H1 (cell line): ENCODE measurements at regions not wholly inside any gene's neighbourhood (a gene's known extent, or its start where the extent isn't known, plus 50 kb on each side); places are given as distances from the start of the nearest gene placed in this dataset.

Source experiments
- CTCF ChIA-PET: fragments of 300-600 bp; sonication (Branson Sonifier 250); formaldehyde crosslinking; loops from one replicate; lab custom pipeline; 2021; ENCODE audit not compliant: partially characterized antibody; lab: Charles Lee
- POLR2A ChIA-PET: fragments of 300-600 bp; sonication (Branson Sonifier 250); formaldehyde crosslinking; loops from one replicate; lab custom pipeline; 2021; ENCODE audit warnings: inconsistent platforms; ENCODE audit not compliant: partially characterized antibody; lab: Charles Lee
- DNase-seq, 2 experiments: peaks; one replicate each; pipeline versions ENCODE4 v3.0.0 to v3.0.0-alpha.2; 2010 to 2022; ENCODE audit warnings: low spot score in 2 of 2, low read depth in 1 of 2, mixed read lengths in 1 of 2
- FAIRE-seq: peaks from 2 replicates; lab custom pipeline; 2011; peaks lifted over from hg19 to GRCh38; lab: Jason Lieb, UNC
- H2AFZ ChIP-seq: 2 replicates; pipeline ENCODE4 v1.8.1; 2012; ENCODE audit warnings: low read length, inconsistent platforms
- H2AK5ac ChIP-seq: 2 replicates; pipeline ENCODE4 v1.6.1; 2013; ENCODE audit warnings: low read depth, low read length
- H2BK120ac ChIP-seq: replicated peaks from 2 replicates; pipeline ENCODE3; 2013; ENCODE audit warnings: low read depth, low read length, inconsistent platforms
- H2BK12ac ChIP-seq: 2 replicates; pipeline ENCODE4 v1.6.1; 2013; ENCODE audit warnings: low read depth, low read length
- H2BK15ac ChIP-seq: 2 replicates; pipeline ENCODE4 v1.6.1; 2013; ENCODE audit warnings: low read length
- H2BK20ac ChIP-seq: 2 replicates; pipeline ENCODE4 v1.6.1; 2013; ENCODE audit warnings: low read length
- H2BK5ac ChIP-seq: 2 replicates; pipeline ENCODE4 v1.6.1; 2013; ENCODE audit warnings: low read depth, low read length
- H3K14ac ChIP-seq: 2 replicates; pipeline ENCODE4 v1.6.1; 2013; ENCODE audit warnings: inconsistent platforms; ENCODE audit not compliant: insufficient read length
- H3K18ac ChIP-seq: 2 replicates; pipeline ENCODE4 v1.6.1; 2013; ENCODE audit warnings: low read length; ENCODE audit errors: extremely low read depth
- H3K23ac ChIP-seq: 2 replicates; pipeline ENCODE4 v1.6.1; 2013; ENCODE audit warnings: inconsistent platforms; ENCODE audit not compliant: insufficient read length
- H3K23me2 ChIP-seq: 2 replicates; pipeline ENCODE4 v1.6.1; 2013; ENCODE audit warnings: low read depth, low read length
- H3K27ac ChIP-seq: 2 replicates; pipeline ENCODE4 v1.6.1; 2011; ENCODE audit warnings: low read depth, low read length, inconsistent platforms
- H3K27me3 ChIP-seq, 4 experiments: replicated peaks in 1 of 4; 1 replicate in 1 of 4; 2 replicates in 3 of 4; pipeline versions ENCODE4 v1.6.1 to v1.8.1; 2011 to 2013; ENCODE audit warnings: low read length in 3 of 4, mild to moderate bottlenecking in 3 of 4, inconsistent platforms in 2 of 4, mixed read lengths in 2 of 4, moderate library complexity in 1 of 4; ENCODE audit not compliant: control insufficient read depth in 3 of 4, insufficient read depth in 3 of 4; ENCODE audit errors: extremely low read depth in 1 of 4
- H3K36me3 ChIP-seq, 4 experiments: 2 replicates each; pipeline versions ENCODE4 v1.6.1 to v1.8.1; 2011 to 2013; ENCODE audit warnings: mild to moderate bottlenecking in 4 of 4, low read length in 3 of 4, moderate library complexity in 2 of 4, control low read depth in 1 of 4, inconsistent platforms in 1 of 4; ENCODE audit not compliant: insufficient read depth in 4 of 4, control insufficient read depth in 2 of 4
- H3K4ac ChIP-seq: replicated peaks from 2 replicates; pipeline ENCODE3; 2013; ENCODE audit warnings: low read length, low read depth, mixed read lengths, inconsistent platforms; ENCODE audit not compliant: insufficient read length
- H3K4me1 ChIP-seq, 4 experiments: replicated peaks in 1 of 4; 1 replicate in 1 of 4; 2 replicates in 3 of 4; pipeline versions ENCODE4 v1.6.1 to v1.8.1; 2011 to 2013; ENCODE audit warnings: low read length in 3 of 4, inconsistent platforms in 2 of 4, mixed read lengths in 1 of 4; ENCODE audit not compliant: insufficient read depth in 4 of 4, control insufficient read depth in 3 of 4
- H3K4me2 ChIP-seq, 2 experiments: 2 replicates each; pipeline versions ENCODE4 v1.6.1 to v1.8.1; 2011 to 2013; ENCODE audit warnings: low read depth in 2 of 2, low read length in 2 of 2, control low read depth in 1 of 2, inconsistent platforms in 1 of 2, mild to moderate bottlenecking in 1 of 2; ENCODE audit not compliant: insufficient read depth in 1 of 2
- H3K4me3 ChIP-seq, 4 experiments: fragments of 200-600, 300-600 bp in 1 of 4; sonication (generic), shearing (Covaris generic), sonication (Bioruptor Twin) in 1 of 4; 2 replicates each; pipeline versions ENCODE4 v1.5.1 to v1.8.1; 2011 to 2016; ENCODE audit warnings: low read length in 4 of 4, low read depth in 3 of 4, control low read depth in 2 of 4, inconsistent platforms in 2 of 4, mild to moderate bottlenecking in 2 of 4, mixed read lengths in 1 of 4, moderate library complexity in 1 of 4; ENCODE audit not compliant: insufficient read depth in 2 of 4; ENCODE audit errors: extremely low read depth in 1 of 4
- H3K56ac ChIP-seq: replicated peaks from 2 replicates; pipeline ENCODE3; 2013; ENCODE audit warnings: low read depth, mild to moderate bottlenecking, mixed read lengths, low read length, inconsistent platforms; ENCODE audit not compliant: insufficient read length
- H3K79me1 ChIP-seq: 2 replicates; pipeline ENCODE4 v1.6.1; 2013; ENCODE audit warnings: low read depth, low read length, control low read depth
- H3K79me2 ChIP-seq, 2 experiments: 2 replicates each; pipeline versions ENCODE4 v1.6.1 to v1.8.1; 2012 to 2013; ENCODE audit warnings: low read length in 2 of 2, mild to moderate bottlenecking in 2 of 2, inconsistent platforms in 1 of 2; ENCODE audit not compliant: insufficient read depth in 2 of 2, control insufficient read depth in 1 of 2
- H3K9ac ChIP-seq, 4 experiments: replicated peaks in 1 of 4; 1 replicate in 1 of 4; 2 replicates in 3 of 4; pipeline versions ENCODE4 v1.6.1 to v1.8.1; 2011 to 2013; ENCODE audit warnings: low read depth in 3 of 4, low read length in 3 of 4, control low read depth in 2 of 4, mild to moderate bottlenecking in 2 of 4, moderate library complexity in 2 of 4, inconsistent platforms in 1 of 4; ENCODE audit errors: extremely low read depth in 1 of 4
- H3K9me3 ChIP-seq, 2 experiments: 2 replicates each; pipeline versions ENCODE4 v1.6.1 to v1.8.1; 2012 to 2013; ENCODE audit warnings: mild to moderate bottlenecking in 2 of 2, moderate library complexity in 2 of 2, control low read depth in 1 of 2, inconsistent platforms in 1 of 2, low read depth in 1 of 2, low read length in 1 of 2, mixed read lengths in 1 of 2; ENCODE audit not compliant: insufficient read depth in 2 of 2
- H4K20me1 ChIP-seq, 2 experiments: replicated peaks in 1 of 2; 2 replicates each; pipeline versions ENCODE3 to v1.8.1; 2011 to 2013; ENCODE audit warnings: inconsistent platforms in 2 of 2, low read length in 2 of 2, mild to moderate bottlenecking in 1 of 2; ENCODE audit not compliant: insufficient read depth in 2 of 2, control insufficient read depth in 1 of 2
- H4K5ac ChIP-seq: 2 replicates; pipeline ENCODE4 v1.6.1; 2013; ENCODE audit warnings: low read length, low read depth, mixed read lengths, inconsistent platforms; ENCODE audit not compliant: insufficient read length
- H4K8ac ChIP-seq: 2 replicates; pipeline ENCODE4 v1.8.0; 2013; ENCODE audit warnings: mild to moderate bottlenecking, moderate library complexity, low read length, inconsistent platforms; ENCODE audit not compliant: insufficient read depth; ENCODE audit errors: extremely low read depth
- H4K91ac ChIP-seq: replicated peaks from 2 replicates; pipeline ENCODE3; 2013; ENCODE audit warnings: low read length, mixed read lengths, inconsistent platforms; ENCODE audit not compliant: insufficient read length
- CBX5 ChIP-seq: fragments of 300-800, 300-1000 bp; sonication (generic); IDR thresholded peaks from 2 replicates; pipeline ENCODE4 v1.7.1; 2016; ENCODE audit warnings: antibody characterized with exemption, low read length, low read depth
- CEBPB ChIP-seq: IDR thresholded peaks from 2 replicates; pipeline ENCODE4 v1.6.1; 2012; ENCODE audit warnings: low read depth, low read length
- CTBP2 ChIP-seq: IDR thresholded peaks from 2 replicates; pipeline ENCODE4 v1.7.0; 2011; ENCODE audit warnings: borderline replicate concordance, mild to moderate bottlenecking, moderate library complexity, mixed read lengths, low read length; ENCODE audit not compliant: insufficient read depth, insufficient read length
- KDM4A ChIP-seq: IDR thresholded peaks from one replicate; pipeline ENCODE4 v1.7.1; 2012; ENCODE audit warnings: low read depth, mild to moderate bottlenecking, moderate library complexity, low read length, inconsistent platforms; ENCODE audit not compliant: severe bottlenecking
- MAX ChIP-seq: IDR thresholded peaks from 2 replicates; pipeline ENCODE4 v1.6.1; 2012; ENCODE audit warnings: inconsistent platforms
- TAF1 ChIP-seq: IDR thresholded peaks from 2 replicates; pipeline ENCODE4 v1.6.1; 2011; ENCODE audit warnings: mild to moderate bottlenecking, low read depth, low read length
- TEAD4 ChIP-seq: IDR thresholded peaks from 2 replicates; pipeline ENCODE4 v1.6.1; 2012; ENCODE audit warnings: low read depth, low read length, inconsistent platforms, mixed read lengths
- ZNF274 ChIP-seq: IDR thresholded peaks from 2 replicates; pipeline ENCODE4 v1.7.0; 2012; ENCODE audit warnings: low read length, borderline replicate concordance; ENCODE audit errors: extremely low read depth
- WGBS, 2 experiments: shearing (Covaris generic) in 1 of 2; methylation state at CpG; one replicate each; pipeline versions ENCODE4 v1.1.6 to v1.1.7; 2013 to 2015; ENCODE audit warnings: low lambda C conversion rate in 2 of 2, mixed read lengths in 2 of 2, inconsistent platforms in 1 of 2, low coverage in 1 of 2, missing lambda C conversion rate in 1 of 2; ENCODE audit not compliant: insufficient replicate concordance in 2 of 2, insufficient coverage in 1 of 2, insufficient read length in 1 of 2; ENCODE audit errors: extremely low coverage in 1 of 2, missing lambda C conversion rate in 1 of 2; 5-methylcytosine and 5-hydroxymethylcytosine counted together

GRCh38 chr4:158371158-158371557 is 150.5 kb upstream of the RXFP1 start:
- Histone ChIP-seq H2BK15ac (no peak overlapping the region), H3K18ac (no peak overlapping the region), H3K4me3 (no peak overlapping the region), H3K79me2 (no peaks in the 10 kb centered on the region), H4K20me1 (no peaks in the 10 kb centered on the region), H4K5ac (no peak overlapping the region), H3K4ac (no peak overlapping the region), H4K8ac (no peak overlapping the region), H3K9ac (no peak overlapping the region), H3K23me2 (no peaks in the 10 kb centered on the region), H3K79me1 (no peaks in the 10 kb centered on the region), H2BK12ac (no peak overlapping the region), H2AFZ (no peak overlapping the region), H3K4me2 (no peak overlapping the region), H3K9me3 (peaks cover 4 to 6% of the 10 kb centered on the region in 2 experiments; a peak in 2 of 4 replicates), H2BK5ac (no peak overlapping the region), H2BK20ac (no peak overlapping the region), H3K23ac (no peak overlapping the region), H3K4me1 (no peaks in the 10 kb centered on the region), H2AK5ac (no peak overlapping the region), H3K56ac (no peak overlapping the region), H2BK120ac (no peak overlapping the region), H3K14ac (no peak overlapping the region), H3K36me3 (no peaks in the 10 kb centered on the region), H4K91ac (no peak overlapping the region), H3K27me3 (no peaks in the 10 kb centered on the region), H3K27ac (no peak overlapping the region)
- ChIA-PET CTCF (interaction anchor here (0.9 kb wide), 1 partner anchor 12 kb away, joined by 3 read pairs; no protein-coding TSS in a partner anchor), POLR2A (no interaction called here)
- DNase-seq (no peak), FAIRE-seq (no peak)
- TF ChIP-seq TAF1 (no peak), MAX (no peak), CBX5 (no peak), TEAD4 (no peak), ZNF274 (no peak), KDM4A (no peak), CEBPB (no peak), CTBP2 (no peak)
- WGBS, 2 experiments = 89% methylated on average over 3 of the region's 3 CpGs; no CpG with 5 or more reads in 1 of the 2 experiments
